Transverse colon (tissue), 3 donors: ENCODE measurements at regions not wholly inside any gene's neighbourhood (a gene's known extent, or its start where the extent isn't known, plus 50 kb on each side); places are given as distances from the start of the nearest gene placed in this dataset.

Experiments
- POLR2A ChIP-seq: fragments of 450-650 bp; IDR thresholded peaks from one replicate; pipeline ENCODE4 v1.6.1; 2016; ENCODE audit warnings: antibody characterized with exemption, mild to moderate bottlenecking, moderate library complexity
- TF ChIP-seq, protein P1 (sequence below), 5 experiments: fragments of 200-600 bp in 3 of 5; fragments of 450-650 bp in 2 of 5; sonication (generic) in 3 of 5; IDR thresholded peaks; 1 replicate in 2 of 5; 2 replicates in 3 of 5; pipeline ENCODE4 v1.5.1; 2016 to 2017; ENCODE audit warnings: antibody characterized with exemption in 5 of 5, inconsistent platforms in 3 of 5, mild to moderate bottlenecking in 2 of 5, moderate library complexity in 1 of 5

DNA sequence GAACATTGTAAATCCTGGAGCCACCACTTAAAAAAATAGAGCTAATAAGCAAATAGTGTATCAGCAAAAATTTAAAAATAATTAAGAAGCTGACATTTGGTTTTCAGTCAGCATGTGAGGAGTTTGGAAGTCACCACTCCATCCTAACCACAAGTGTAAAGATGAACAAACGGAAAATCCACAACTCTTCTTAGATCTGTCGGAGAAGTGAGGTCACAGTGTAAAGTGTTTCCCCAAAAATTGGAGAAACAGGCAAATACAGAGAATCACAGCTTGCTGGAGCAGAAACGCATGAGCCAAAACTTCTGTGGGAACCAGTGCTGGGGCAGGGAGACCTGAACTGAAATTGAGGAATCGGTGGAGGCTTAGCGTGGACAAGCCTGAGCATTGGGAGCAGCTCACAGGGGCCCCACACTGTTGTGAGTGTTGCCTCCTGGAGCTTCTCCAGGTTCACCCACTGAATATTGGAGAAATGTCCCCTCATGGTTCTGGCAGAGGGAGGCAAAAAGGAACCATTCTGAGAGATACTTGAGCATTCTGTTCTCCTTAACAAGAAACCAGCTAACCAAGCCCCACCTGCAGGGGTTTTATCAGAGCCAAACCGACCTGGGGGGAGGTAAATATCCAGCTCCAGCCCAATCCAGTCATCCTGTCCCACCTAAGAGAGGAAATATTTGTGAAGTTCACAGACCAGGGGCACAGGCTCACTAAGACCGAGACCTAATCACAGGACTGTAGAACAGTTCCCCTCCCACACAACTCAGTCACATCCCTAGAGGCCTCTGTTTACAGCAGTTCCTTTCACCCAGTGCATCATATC lies 192.0 kb downstream of the ERMARD start:
- TF ChIP-seq, protein P1, sequence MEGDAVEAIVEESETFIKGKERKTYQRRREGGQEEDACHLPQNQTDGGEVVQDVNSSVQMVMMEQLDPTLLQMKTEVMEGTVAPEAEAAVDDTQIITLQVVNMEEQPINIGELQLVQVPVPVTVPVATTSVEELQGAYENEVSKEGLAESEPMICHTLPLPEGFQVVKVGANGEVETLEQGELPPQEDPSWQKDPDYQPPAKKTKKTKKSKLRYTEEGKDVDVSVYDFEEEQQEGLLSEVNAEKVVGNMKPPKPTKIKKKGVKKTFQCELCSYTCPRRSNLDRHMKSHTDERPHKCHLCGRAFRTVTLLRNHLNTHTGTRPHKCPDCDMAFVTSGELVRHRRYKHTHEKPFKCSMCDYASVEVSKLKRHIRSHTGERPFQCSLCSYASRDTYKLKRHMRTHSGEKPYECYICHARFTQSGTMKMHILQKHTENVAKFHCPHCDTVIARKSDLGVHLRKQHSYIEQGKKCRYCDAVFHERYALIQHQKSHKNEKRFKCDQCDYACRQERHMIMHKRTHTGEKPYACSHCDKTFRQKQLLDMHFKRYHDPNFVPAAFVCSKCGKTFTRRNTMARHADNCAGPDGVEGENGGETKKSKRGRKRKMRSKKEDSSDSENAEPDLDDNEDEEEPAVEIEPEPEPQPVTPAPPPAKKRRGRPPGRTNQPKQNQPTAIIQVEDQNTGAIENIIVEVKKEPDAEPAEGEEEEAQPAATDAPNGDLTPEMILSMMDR (IDR thresholded peaks at IDR 0.05), result no peak
- no peak for TF ChIP-seq POLR2A
